ENCODE measurements at regions not wholly inside any gene's neighbourhood (a gene's known extent, or its start where the extent isn't known, plus 50 kb on each side); places are given as distances from the start of the nearest gene placed in this dataset.

- TF ChIP-seq CTCF (IDR thresholded peaks at IDR 0.05) (no peak), POLR2A (IDR thresholded peaks at IDR 0.05) (no peak)
These were observed 247.8 kb downstream of the ENGASE start for GRCh38 chr17:79322211-79323123.
